ENCODE measurements at regions not wholly inside any gene's neighbourhood (a gene's known extent, or its start where the extent isn't known, plus 50 kb on each side); places are given as distances from the start of the nearest gene placed in this dataset.

- Histone ChIP-seq H3K27ac (peak overlapping the region; percentile 28 to 53), H3K9me3 (no peaks in the 10 kb centered on the region), H3K36me3 (no peaks in the 10 kb centered on the region), H3K4me3 (no peak overlapping the region), H3K27me3 (no peaks in the 10 kb centered on the region), H3K4me1 (peaks cover 0 to 31% of the 10 kb centered on the region in 2 donors)
- TF ChIP-seq CTCF (IDR thresholded peaks at IDR 0.05) = no peak
- no peak for DNase-seq (ENCODE audit: low spot score)
These were observed 160.0 kb upstream of the NCAM1 start for GRCh38 chr11:112801025-112801816.

- Histone ChIP-seq H3K4me1 (peaks cover 0 to 28% of the 10 kb centered on the region in 2 donors), H3K27ac (peak overlapping the region in 1 of 2 donors; percentile 53), H3K27me3 (no peaks in the 10 kb centered on the region), H3K4me3 (no peak overlapping the region), H3K36me3 (no peaks in the 10 kb centered on the region), H3K9me3 (no peaks in the 10 kb centered on the region)
- no peak for TF ChIP-seq CTCF (IDR thresholded peaks at IDR 0.05)
- no peak for DNase-seq (ENCODE audit: low spot score)
These were observed 159.5 kb upstream of the NCAM1 start for GRCh38 chr11:112801817-112802088.

GRCh38 chr11:112805658-112806057 lies 155.6 kb upstream of the NCAM1 start:
- DNase-seq (ENCODE audit: low spot score) = no peak
- H3K4me3 ChIP-seq = no peak overlapping the region
- no peak for TF ChIP-seq CTCF (IDR thresholded peaks at IDR 0.05)
- no peak overlapping the region for H3K27ac ChIP-seq
- H3K4me1 ChIP-seq = peaks cover 0 to 12% of the 10 kb centered on the region in 2 donors
- no peaks in the 10 kb centered on the region for H3K27me3 ChIP-seq
- H3K9me3 ChIP-seq = no peaks in the 10 kb centered on the region
- H3K36me3 ChIP-seq = no peaks in the 10 kb centered on the region

GRCh38 chr11:112806256-112806655 lies 155.0 kb upstream of the NCAM1 start:
- TF ChIP-seq CTCF (IDR thresholded peaks at IDR 0.05) = no peak
- H3K4me1 ChIP-seq = peaks cover 0 to 12% of the 10 kb centered on the region in 2 donors
- H3K36me3 ChIP-seq = no peaks in the 10 kb centered on the region
- no peaks in the 10 kb centered on the region for H3K27me3 ChIP-seq
- H3K27ac ChIP-seq = no peak overlapping the region
- H3K9me3 ChIP-seq = no peaks in the 10 kb centered on the region
- H3K4me3 ChIP-seq = no peak overlapping the region
- no peak for DNase-seq (ENCODE audit: low spot score)

- Histone ChIP-seq H3K4me1 (peaks cover 0 to 12% of the 10 kb centered on the region in 2 donors), H3K27ac (no peak overlapping the region), H3K9me3 (no peaks in the 10 kb centered on the region), H3K27me3 (no peaks in the 10 kb centered on the region), H3K36me3 (no peaks in the 10 kb centered on the region), H3K4me3 (no peak overlapping the region)
- no peak for DNase-seq (ENCODE audit: low spot score)
- no peak for TF ChIP-seq CTCF (IDR thresholded peaks at IDR 0.05)
These were observed 154.3 kb upstream of the NCAM1 start for GRCh38 chr11:112806876-112807275.

GRCh38 chr11:112809429-112809828 lies 151.8 kb upstream of the NCAM1 start:
- no peak for DNase-seq (ENCODE audit: low spot score)
- no peak overlapping the region for H3K4me3 ChIP-seq
- no peaks in the 10 kb centered on the region for H3K27me3 ChIP-seq
- H3K27ac ChIP-seq = no peak overlapping the region
- H3K36me3 ChIP-seq = no peaks in the 10 kb centered on the region
- no peaks in the 10 kb centered on the region for H3K9me3 ChIP-seq
- no peak for TF ChIP-seq CTCF (IDR thresholded peaks at IDR 0.05)
- peaks cover 0 to 12% of the 10 kb centered on the region in 2 donors for H3K4me1 ChIP-seq
